GM23338 (cell line): ENCODE measurements at regions not wholly inside any gene's neighbourhood (a gene's known extent, or its start where the extent isn't known, plus 50 kb on each side); places are given as distances from the start of the nearest gene placed in this dataset.

Experiments
- ATAC-seq: fragments of 200-7000 bp; cut with Tn5 transposase; 3 replicates; pipeline ENCODE4 v1.9.1; 2020
- DNase-seq: peaks from one replicate; pipeline ENCODE4 v3.0.0-alpha.2; 2015; ENCODE audit warnings: low spot score
- H2AFZ ChIP-seq: fragments of 200-600 bp; sonication (generic); 2 replicates; pipeline ENCODE4 v1.8.0; 2016; ENCODE audit warnings: antibody characterized with exemption, mild to moderate bottlenecking, moderate library complexity
- H3F3A ChIP-seq: fragments of 200-600 bp; sonication (generic); replicated peaks from 2 replicates; pipeline ENCODE4 v1.8.0; 2017; ENCODE audit warnings: antibody characterized with exemption, mixed run types, low read depth
- H3K27ac ChIP-seq: fragments of 200-600 bp; sonication (generic); 2 replicates; pipeline ENCODE4 v1.6.1; 2016; ENCODE audit warnings: low read depth
- H3K27me3 ChIP-seq: fragments of 200-600 bp; sonication (generic); 2 replicates; pipeline ENCODE4 v1.8.0; 2016; ENCODE audit warnings: mild to moderate bottlenecking, mixed run types, moderate library complexity; ENCODE audit not compliant: insufficient read depth
- H3K36me3 ChIP-seq: fragments of 200-600 bp; sonication (generic); 2 replicates; pipeline ENCODE4 v1.8.0; 2016; ENCODE audit warnings: mild to moderate bottlenecking; ENCODE audit not compliant: insufficient read depth
- H3K4me1 ChIP-seq: fragments of 200-600 bp; sonication (generic); 2 replicates; pipeline ENCODE4 v1.8.0; 2016; ENCODE audit warnings: mild to moderate bottlenecking, moderate library complexity; ENCODE audit not compliant: insufficient read depth
- H3K4me2 ChIP-seq: fragments of 200-600 bp; sonication (generic); 2 replicates; pipeline ENCODE4 v1.7.1; 2017; ENCODE audit warnings: mixed run types
- H3K4me3 ChIP-seq: fragments of 200-600 bp; sonication (generic); 2 replicates; pipeline ENCODE4 v1.6.1; 2016; ENCODE audit warnings: mixed run types
- H3K79me2 ChIP-seq: fragments of 200-600 bp; sonication (generic); replicated peaks from 2 replicates; pipeline ENCODE4 v1.8.0; 2017; ENCODE audit warnings: mild to moderate bottlenecking; ENCODE audit not compliant: insufficient read depth
- H3K9me2 ChIP-seq: fragments of 200-600 bp; sonication (generic); 2 replicates; pipeline ENCODE4 v1.8.0; 2017; ENCODE audit not compliant: insufficient read depth
- H4K20me1 ChIP-seq: fragments of 200-600 bp; sonication (generic); replicated peaks from 2 replicates; pipeline ENCODE4 v1.8.0; 2017; ENCODE audit warnings: mild to moderate bottlenecking; ENCODE audit not compliant: insufficient read depth
- H3K27ac Mint-ChIP-seq: 2 replicates; pipeline ENCODE4 v1.8.0; 2020; ENCODE audit warnings: inconsistent platforms, mild to moderate bottlenecking, moderate library complexity, mixed read lengths
- H3K27me3 Mint-ChIP-seq: 3 replicates; pipeline ENCODE4 v1.8.0; 2022; ENCODE audit warnings: low read depth, mild to moderate bottlenecking, moderate library complexity, mixed read lengths, inconsistent platforms; ENCODE audit not compliant: insufficient read depth, poor library complexity
- H3K36me3 Mint-ChIP-seq: 3 replicates; pipeline ENCODE4 v1.8.0; 2021; ENCODE audit warnings: low read depth, mild to moderate bottlenecking, inconsistent platforms, moderate library complexity, mixed read lengths
- H3K4me1 Mint-ChIP-seq: 3 replicates; pipeline ENCODE4 v1.8.0; 2020; ENCODE audit warnings: mild to moderate bottlenecking, inconsistent platforms, mixed read lengths
- H3K4me3 Mint-ChIP-seq: 3 replicates; pipeline ENCODE4 v1.8.0; 2021; ENCODE audit warnings: moderate library complexity, mild to moderate bottlenecking, inconsistent platforms, mixed read lengths
- H3K9me3 Mint-ChIP-seq: 3 replicates; pipeline ENCODE4 v1.8.0; 2020; ENCODE audit warnings: moderate library complexity, mild to moderate bottlenecking, inconsistent platforms, mixed read lengths
- CREB1 ChIP-seq: fragments of 250-450 bp; sonication (Bioruptor Pico); IDR thresholded peaks from 2 replicates; pipeline ENCODE4 v1.5.0; 2020; ENCODE audit warnings: low read depth, mild to moderate bottlenecking, moderate library complexity
- EZH2 ChIP-seq: fragments of 200-600 bp; sonication (generic); IDR thresholded peaks from one replicate; pipeline ENCODE4 v1.8.0; 2017; ENCODE audit warnings: antibody characterized with exemption, mild to moderate bottlenecking, low read depth; ENCODE audit not compliant: unreplicated experiment
- EZH2phosphoT487 ChIP-seq: fragments of 200-600 bp; sonication (generic); IDR thresholded peaks from one replicate; pipeline ENCODE4 v1.8.1; 2018; ENCODE audit warnings: antibody characterized with exemption; ENCODE audit not compliant: unreplicated experiment
- JUNB ChIP-seq: IDR thresholded peaks from one replicate; pipeline ENCODE4 v1.6.1; 2016; ENCODE audit warnings: antibody characterized with exemption; ENCODE audit not compliant: unreplicated experiment
- NANOG ChIP-seq: IDR thresholded peaks from 2 replicates; pipeline ENCODE4 v1.6.1; 2016; ENCODE audit warnings: antibody characterized with exemption, borderline replicate concordance
- ZNF331 ChIP-seq: fragments of 250-450 bp; sonication (Bioruptor Pico); IDR thresholded peaks from 2 replicates; pipeline ENCODE4 v1.5.0; 2020; ENCODE audit warnings: low read depth, mild to moderate bottlenecking, moderate library complexity
- TF ChIP-seq, protein P1 (sequence below): IDR thresholded peaks from 2 replicates; pipeline ENCODE4 v1.6.1; 2016; ENCODE audit warnings: antibody characterized with exemption
- TF ChIP-seq, protein P2 (sequence below): fragments of 250-450 bp; sonication (Bioruptor Pico); IDR thresholded peaks from 2 replicates; pipeline ENCODE4 v1.5.0; 2020; ENCODE audit warnings: mild to moderate bottlenecking, moderate library complexity

DNA sequence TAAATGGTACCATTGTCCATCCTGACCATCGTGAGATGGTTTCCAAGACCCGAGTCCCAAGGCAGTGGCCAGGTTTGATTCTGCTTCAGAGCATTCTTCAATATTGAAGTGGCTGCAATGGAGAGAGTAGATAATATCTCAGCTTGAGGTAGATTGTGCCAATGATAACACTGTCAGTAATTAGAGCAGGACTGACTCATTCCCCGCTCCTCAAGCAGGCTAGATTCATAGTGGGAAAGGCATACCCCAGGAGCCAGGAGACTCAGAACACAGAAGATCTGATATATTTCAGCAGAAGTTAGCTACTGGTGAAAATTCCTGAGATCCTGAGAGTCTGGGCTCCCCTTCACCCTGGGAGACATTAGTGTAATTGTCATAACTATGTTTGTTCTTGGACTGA, 55.6 kb upstream of the LARGE1 start:
- Histone ChIP-seq H2AFZ (no peak overlapping the region), H3K27ac (no peak overlapping the region), H3K4me2 (no peak overlapping the region), H3K27me3 (no peaks in the 10 kb centered on the region), H3K4me3 (no peak overlapping the region), H3K4me1 (peaks cover 5% of the 10 kb centered on the region), H3K36me3 (no peaks in the 10 kb centered on the region), H3K79me2 (no peaks in the 10 kb centered on the region), H4K20me1 (no peaks in the 10 kb centered on the region), H3K9me2 (peaks cover 14% of the 10 kb centered on the region), H3F3A (no peaks in the 10 kb centered on the region)
- no peak for TF ChIP-seq ZNF331 (CRISPR knock-in tag)
- Mint-ChIP-seq H3K36me3 (no peaks in the 10 kb centered on the region), H3K27me3 (no peaks in the 10 kb centered on the region), H3K9me3 (peaks cover 4% of the 10 kb centered on the region; the same call in 1 of the 3 replicates), H3K4me3 (no peak overlapping the region), H3K27ac (no peak overlapping the region), H3K4me1 (peaks cover 2% of the 10 kb centered on the region; the same call in 1 of the 3 replicates)
- ATAC-seq (no peak), DNase-seq (no peak)

DNA sequence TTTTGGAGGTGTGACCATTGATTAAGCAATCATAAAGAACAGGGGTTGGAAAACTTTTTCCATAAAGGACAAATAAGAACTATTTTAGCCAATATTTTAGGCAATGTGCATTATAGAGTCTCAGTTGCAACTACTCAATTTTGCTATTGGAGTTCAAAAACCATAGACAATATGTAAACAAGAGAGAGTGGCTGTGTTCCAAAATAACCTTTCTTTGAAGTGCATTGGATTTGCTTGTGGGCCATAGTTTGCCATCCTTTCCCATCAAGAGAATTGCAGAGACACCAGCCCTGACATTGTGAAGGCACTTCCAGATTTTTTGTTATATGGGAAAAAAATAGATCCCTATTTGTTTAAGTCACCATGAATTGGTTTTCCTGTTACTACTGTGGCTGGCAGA, 63.3 kb upstream of the LARGE1 start:
- TF ChIP-seq EZH2 (no peak), EZH2phosphoT487 (no peak), JUNB (no peak), CREB1 (no peak), NANOG (no peak)
- TF ChIP-seq, protein P1, sequence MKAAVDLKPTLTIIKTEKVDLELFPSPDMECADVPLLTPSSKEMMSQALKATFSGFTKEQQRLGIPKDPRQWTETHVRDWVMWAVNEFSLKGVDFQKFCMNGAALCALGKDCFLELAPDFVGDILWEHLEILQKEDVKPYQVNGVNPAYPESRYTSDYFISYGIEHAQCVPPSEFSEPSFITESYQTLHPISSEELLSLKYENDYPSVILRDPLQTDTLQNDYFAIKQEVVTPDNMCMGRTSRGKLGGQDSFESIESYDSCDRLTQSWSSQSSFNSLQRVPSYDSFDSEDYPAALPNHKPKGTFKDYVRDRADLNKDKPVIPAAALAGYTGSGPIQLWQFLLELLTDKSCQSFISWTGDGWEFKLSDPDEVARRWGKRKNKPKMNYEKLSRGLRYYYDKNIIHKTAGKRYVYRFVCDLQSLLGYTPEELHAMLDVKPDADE = no peak
- TF ChIP-seq, protein P2, sequence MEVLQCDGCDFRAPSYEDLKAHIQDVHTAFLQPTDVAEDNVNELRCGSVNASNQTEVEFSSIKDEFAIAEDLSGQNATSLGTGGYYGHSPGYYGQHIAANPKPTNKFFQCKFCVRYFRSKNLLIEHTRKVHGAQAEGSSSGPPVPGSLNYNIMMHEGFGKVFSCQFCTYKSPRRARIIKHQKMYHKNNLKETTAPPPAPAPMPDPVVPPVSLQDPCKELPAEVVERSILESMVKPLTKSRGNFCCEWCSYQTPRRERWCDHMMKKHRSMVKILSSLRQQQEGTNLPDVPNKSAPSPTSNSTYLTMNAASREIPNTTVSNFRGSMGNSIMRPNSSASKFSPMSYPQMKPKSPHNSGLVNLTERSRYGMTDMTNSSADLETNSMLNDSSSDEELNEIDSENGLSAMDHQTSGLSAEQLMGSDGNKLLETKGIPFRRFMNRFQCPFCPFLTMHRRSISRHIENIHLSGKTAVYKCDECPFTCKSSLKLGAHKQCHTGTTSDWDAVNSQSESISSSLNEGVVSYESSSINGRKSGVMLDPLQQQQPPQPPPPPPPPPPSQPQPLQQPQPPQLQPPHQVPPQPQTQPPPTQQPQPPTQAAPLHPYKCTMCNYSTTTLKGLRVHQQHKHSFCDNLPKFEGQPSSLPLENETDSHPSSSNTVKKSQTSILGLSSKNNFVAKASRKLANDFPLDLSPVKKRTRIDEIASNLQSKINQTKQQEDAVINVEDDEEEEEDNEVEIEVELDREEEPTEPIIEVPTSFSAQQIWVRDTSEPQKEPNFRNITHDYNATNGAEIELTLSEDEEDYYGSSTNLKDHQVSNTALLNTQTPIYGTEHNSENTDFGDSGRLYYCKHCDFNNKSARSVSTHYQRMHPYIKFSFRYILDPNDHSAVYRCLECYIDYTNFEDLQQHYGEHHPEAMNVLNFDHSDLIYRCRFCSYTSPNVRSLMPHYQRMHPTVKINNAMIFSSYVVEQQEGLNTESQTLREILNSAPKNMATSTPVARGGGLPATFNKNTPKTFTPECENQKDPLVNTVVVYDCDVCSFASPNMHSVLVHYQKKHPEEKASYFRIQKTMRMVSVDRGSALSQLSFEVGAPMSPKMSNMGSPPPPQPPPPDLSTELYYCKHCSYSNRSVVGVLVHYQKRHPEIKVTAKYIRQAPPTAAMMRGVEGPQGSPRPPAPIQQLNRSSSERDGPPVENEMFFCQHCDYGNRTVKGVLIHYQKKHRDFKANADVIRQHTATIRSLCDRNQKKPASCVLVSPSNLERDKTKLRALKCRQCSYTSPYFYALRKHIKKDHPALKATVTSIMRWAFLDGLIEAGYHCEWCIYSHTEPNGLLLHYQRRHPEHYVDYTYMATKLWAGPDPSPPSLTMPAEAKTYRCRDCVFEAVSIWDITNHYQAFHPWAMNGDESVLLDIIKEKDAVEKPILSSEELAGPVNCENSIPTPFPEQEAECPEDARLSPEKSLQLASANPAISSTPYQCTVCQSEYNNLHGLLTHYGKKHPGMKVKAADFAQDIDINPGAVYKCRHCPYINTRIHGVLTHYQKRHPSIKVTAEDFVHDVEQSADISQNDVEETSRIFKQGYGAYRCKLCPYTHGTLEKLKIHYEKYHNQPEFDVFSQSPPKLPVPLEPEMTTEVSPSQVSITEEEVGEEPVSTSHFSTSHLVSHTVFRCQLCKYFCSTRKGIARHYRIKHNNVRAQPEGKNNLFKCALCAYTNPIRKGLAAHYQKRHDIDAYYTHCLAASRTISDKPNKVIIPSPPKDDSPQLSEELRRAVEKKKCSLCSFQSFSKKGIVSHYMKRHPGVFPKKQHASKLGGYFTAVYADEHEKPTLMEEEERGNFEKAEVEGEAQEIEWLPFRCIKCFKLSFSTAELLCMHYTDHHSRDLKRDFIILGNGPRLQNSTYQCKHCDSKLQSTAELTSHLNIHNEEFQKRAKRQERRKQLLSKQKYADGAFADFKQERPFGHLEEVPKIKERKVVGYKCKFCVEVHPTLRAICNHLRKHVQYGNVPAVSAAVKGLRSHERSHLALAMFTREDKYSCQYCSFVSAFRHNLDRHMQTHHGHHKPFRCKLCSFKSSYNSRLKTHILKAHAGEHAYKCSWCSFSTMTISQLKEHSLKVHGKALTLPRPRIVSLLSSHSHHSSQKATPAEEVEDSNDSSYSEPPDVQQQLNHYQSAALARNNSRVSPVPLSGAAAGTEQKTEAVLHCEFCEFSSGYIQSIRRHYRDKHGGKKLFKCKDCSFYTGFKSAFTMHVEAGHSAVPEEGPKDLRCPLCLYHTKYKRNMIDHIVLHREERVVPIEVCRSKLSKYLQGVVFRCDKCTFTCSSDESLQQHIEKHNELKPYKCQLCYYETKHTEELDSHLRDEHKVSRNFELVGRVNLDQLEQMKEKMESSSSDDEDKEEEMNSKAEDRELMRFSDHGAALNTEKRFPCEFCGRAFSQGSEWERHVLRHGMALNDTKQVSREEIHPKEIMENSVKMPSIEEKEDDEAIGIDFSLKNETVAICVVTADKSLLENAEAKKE (CRISPR knock-in tag) = no peak
- DNase-seq (no peak), ATAC-seq (no peak)
- Histone ChIP-seq H3K4me2 (no peak overlapping the region), H3K4me1 (peaks cover 32% of the 10 kb centered on the region), H3K27me3 (no peaks in the 10 kb centered on the region), H4K20me1 (no peaks in the 10 kb centered on the region), H3K9me2 (no peaks in the 10 kb centered on the region), H3K79me2 (no peaks in the 10 kb centered on the region), H3F3A (no peaks in the 10 kb centered on the region), H3K36me3 (no peaks in the 10 kb centered on the region), H3K27ac (no peak overlapping the region), H2AFZ (no peak overlapping the region), H3K4me3 (no peak overlapping the region)
- Mint-ChIP-seq H3K9me3 (no peaks in the 10 kb centered on the region; the same call in 2 of the 3 replicates), H3K27ac (no peak overlapping the region), H3K4me3 (no peak overlapping the region), H3K36me3 (no peaks in the 10 kb centered on the region), H3K27me3 (no peaks in the 10 kb centered on the region), H3K4me1 (peaks cover 38% of the 10 kb centered on the region)
